HG03575 (cell line): ENCODE measurements at regions not wholly inside any gene's neighbourhood (a gene's known extent, or its start where the extent isn't known, plus 50 kb on each side); places are given as distances from the start of the nearest gene placed in this dataset.
"Not testable (repeated sequence)": the region's sequence is repeated elsewhere in the genome, so short reads cannot be mapped to it uniquely, and the experiment has no call there.

Source experiments
- ATAC-seq: cut with Tn5 transposase; IDR thresholded peaks from one replicate; pipeline ENCODE4 v1.9.1; 2021; ENCODE audit not compliant: unreplicated experiment, insufficient number of reproducible peaks, low FRiP score; ENCODE audit errors: extremely low read depth

- not testable (repeated sequence) for ATAC-seq
Measured at GRCh38 chr12:14032191-14032590, 50.8 kb upstream of the GRIN2B start.

GRCh38 chr12:14043776-14044175 is 62.4 kb upstream of the GRIN2B start:
- ATAC-seq, result no peak

- no peak for ATAC-seq
Measured at GRCh38 chr12:14048941-14049545, 67.6 kb upstream of the GRIN2B start.

- ATAC-seq, result no peak
Measured at GRCh38 chr12:14057895-14058294, 76.5 kb upstream of the GRIN2B start.

GRCh38 chr12:14058717-14059116 is 77.3 kb upstream of the GRIN2B start:
- no peak for ATAC-seq

- ATAC-seq, result no peak
Measured at GRCh38 chr12:14059548-14059947, 78.1 kb upstream of the GRIN2B start.

- ATAC-seq, result no peak
Measured at GRCh38 chr12:14065616-14066015, 84.2 kb upstream of the GRIN2B start.

- no peak for ATAC-seq
Measured at GRCh38 chr12:14066021-14066420, 84.6 kb upstream of the GRIN2B start.

- no peak for ATAC-seq
Measured at GRCh38 chr12:14068961-14069360, 87.6 kb upstream of the GRIN2B start.

GRCh38 chr12:14071833-14072232 is 90.4 kb upstream of the GRIN2B start:
- no peak for ATAC-seq

- no peak for ATAC-seq
Measured at GRCh38 chr12:14072987-14073386, 91.6 kb upstream of the GRIN2B start.

GRCh38 chr12:14075797-14076393 is 94.5 kb upstream of the GRIN2B start:
- no peak for ATAC-seq

- no peak for ATAC-seq
Measured at GRCh38 chr12:14076538-14076937, 95.1 kb upstream of the GRIN2B start.

- no peak for ATAC-seq
Measured at GRCh38 chr12:14086838-14087237, 105.4 kb upstream of the GRIN2B start.

GRCh38 chr12:14099994-14100393 is 118.6 kb upstream of the GRIN2B start:
- ATAC-seq, result no peak

- not testable (repeated sequence) for ATAC-seq
Measured at GRCh38 chr12:14101556-14101955, 120.2 kb upstream of the GRIN2B start.

GRCh38 chr12:14111230-14111865 is 129.9 kb upstream of the GRIN2B start:
- peak; percentile 84 for ATAC-seq

GRCh38 chr12:14113031-14113430 is 131.6 kb upstream of the GRIN2B start:
- no peak for ATAC-seq

GRCh38 chr12:14126692-14127091 is 145.3 kb upstream of the GRIN2B start:
- ATAC-seq, result no peak

- ATAC-seq, result no peak
Measured at GRCh38 chr12:14129611-14130195, 148.3 kb upstream of the GRIN2B start.
